K562 (cell line): ENCODE measurements at regions not wholly inside any gene's neighbourhood (a gene's known extent, or its start where the extent isn't known, plus 50 kb on each side); places are given as distances from the start of the nearest gene placed in this dataset.

Experiments
- ATAC-seq: fragments of 200-7000 bp; cut with Tn5 transposase; 3 replicates; pipeline ENCODE4 v1.9.1; 2020; ENCODE audit warnings: moderate library complexity
- BruUV-seq: library from RNA; stranded (reverse); fragments of 400-500 nt; replicated peaks from 2 replicates; lab custom pipeline; 2021; lab: Mats Ljungman, UMichigan
- CTCF ChIA-PET: fragments of 300-600 bp; formaldehyde crosslinking; extraction: SDS; loops from one replicate; lab custom pipeline; 2021; ENCODE audit warnings: low intra/inter-chr PET ratio; lab: Yijun Ruan, JAX
- POLR2A ChIA-PET: fragments of 300-600, 350-650 bp; sonication (Branson Sonifier 250); formaldehyde crosslinking; extraction: SDS; loops from one replicate; lab custom pipeline; 2021; ENCODE audit warnings: antibody characterized with exemption, inconsistent platforms; lab: Yijun Ruan, JAX
- DNase-seq, 4 experiments: peaks; one replicate each; pipeline versions ENCODE4 v3.0.0 to v3.0.0-alpha.2; 2011 to 2018; ENCODE audit warnings: low spot score in 3 of 4, mixed read lengths in 3 of 4; ENCODE audit errors: extremely low read depth in 1 of 4
- FAIRE-seq: peaks from 2 replicates; lab custom pipeline; 2011; peaks lifted over from hg19 to GRCh38; lab: Jason Lieb, UNC
- H2AFZ ChIP-seq: 2 replicates; pipeline ENCODE4 v1.6.0; 2011; ENCODE audit warnings: low read depth, low read length, control low read depth, inconsistent platforms
- H3K27ac ChIP-seq: fragments of 200-600 bp; 3 replicates; pipeline ENCODE4 v1.8.0; 2011; ENCODE audit warnings: low read depth, mild to moderate bottlenecking, control low read depth, inconsistent platforms, low read length, moderate library complexity, mixed read lengths; ENCODE audit errors: extremely low read depth
- H3K27me3 ChIP-seq, 2 experiments: fragments of 300-600 bp in 1 of 2; 2 replicates in 1 of 2; 3 replicates in 1 of 2; pipeline versions ENCODE4 v1.6.0 to v1.8.0; 2011; ENCODE audit warnings: inconsistent platforms in 2 of 2, low read length in 2 of 2, mild to moderate bottlenecking in 1 of 2, mixed read lengths in 1 of 2, moderate library complexity in 1 of 2; ENCODE audit not compliant: control insufficient read depth in 2 of 2, insufficient read depth in 2 of 2
- H3K36me3 ChIP-seq: fragments of 300-600 bp; 3 replicates; pipeline ENCODE4 v1.8.0; 2011; ENCODE audit warnings: mild to moderate bottlenecking, low read length, inconsistent platforms; ENCODE audit not compliant: control insufficient read depth, insufficient read depth
- H3K4me1 ChIP-seq, 2 experiments: fragments of 200-600 bp in 1 of 2; replicated peaks in 1 of 2; 2 replicates in 1 of 2; 3 replicates in 1 of 2; pipeline versions ENCODE4 v1.5.1 to v1.8.0; 2011; ENCODE audit warnings: inconsistent platforms in 2 of 2, low read length in 2 of 2, mild to moderate bottlenecking in 1 of 2, mixed read lengths in 1 of 2, moderate library complexity in 1 of 2; ENCODE audit not compliant: control insufficient read depth in 2 of 2, insufficient read depth in 2 of 2
- H3K4me2 ChIP-seq: 2 replicates; pipeline ENCODE4 v1.6.1; 2011; ENCODE audit warnings: low read length, control low read depth, inconsistent platforms, mixed read lengths; ENCODE audit not compliant: insufficient read depth
- H3K4me3 ChIP-seq: fragments of 200-600 bp; sonication (generic), shearing (Covaris generic); 2 replicates; pipeline ENCODE4 v1.5.1; 2016; ENCODE audit warnings: control low read depth, inconsistent platforms
- H3K79me2 ChIP-seq: fragments of 200-600 bp; 3 replicates; pipeline ENCODE4 v1.8.0; 2011; ENCODE audit warnings: low read length, inconsistent platforms; ENCODE audit not compliant: control insufficient read depth, insufficient read depth
- H3K9ac ChIP-seq, 2 experiments: 2 replicates each; pipeline versions ENCODE4 v1.6.0 to v1.6.1; 2011; ENCODE audit warnings: low read depth in 2 of 2, low read length in 2 of 2, control low read depth in 1 of 2, inconsistent platforms in 1 of 2, mild to moderate bottlenecking in 1 of 2, mixed read lengths in 1 of 2; ENCODE audit not compliant: insufficient read depth in 1 of 2
- H3K9me1 ChIP-seq: one replicate; pipeline ENCODE4 v1.6.0; 2011; ENCODE audit warnings: inconsistent platforms, mild to moderate bottlenecking, low read length, moderate library complexity; ENCODE audit not compliant: control insufficient read depth, insufficient read depth
- H3K9me3 ChIP-seq: replicated peaks from 2 replicates; pipeline ENCODE4 v1.5.1; 2011; ENCODE audit warnings: low read depth, low read length, inconsistent platforms; ENCODE audit not compliant: control insufficient read depth, insufficient read depth
- H4K20me1 ChIP-seq: replicated peaks from 2 replicates; pipeline ENCODE4 v1.6.1; 2011; ENCODE audit warnings: low read length, inconsistent platforms, mixed read lengths; ENCODE audit not compliant: control insufficient read depth, insufficient read depth
- CBX1 ChIP-seq: sonication (generic); IDR thresholded peaks from 2 replicates; pipeline ENCODE4 v1.6.1; 2016; ENCODE audit warnings: antibody characterized with exemption, low read depth, mild to moderate bottlenecking
- GABPB1 ChIP-seq: sonication (generic); formaldehyde crosslinking; IDR thresholded peaks from 2 replicates; pipeline ENCODE4 v1.8.0; 2022; ENCODE audit warnings: mild to moderate bottlenecking, missing genetic modification reagents
- WGBS: fragments of 100-300 bp; shearing (Covaris generic); methylation state at CpG from one replicate; pipeline ENCODE4 v1.1.6; 2016; ENCODE audit warnings: low coverage, mixed read lengths; ENCODE audit not compliant: insufficient coverage; ENCODE audit errors: missing lambda C conversion rate; 5-methylcytosine and 5-hydroxymethylcytosine counted together
- in situ Hi-C: fragments of 300-500 bp; cut with MboI; formaldehyde crosslinking; loops from 4 replicates; pipeline ENCODE4 v1.15.0; 2018; ENCODE audit warnings: inconsistent platforms, mixed read lengths
- intact Hi-C: fragments of 100-400 bp; cut with micrococcal nuclease; formaldehyde crosslinking; loops from 2 replicates; pipeline ENCODE4 v1.14.2; 2022

GRCh38 chr3:145963111-145963510 lies 197.9 kb downstream of the PLOD2 start:
- Histone ChIP-seq H3K9me3 (no peaks in the 10 kb centered on the region), H3K9ac (no peak overlapping the region), H3K36me3 (no peaks in the 10 kb centered on the region), H3K4me1 (no peaks in the 10 kb centered on the region), H4K20me1 (no peaks in the 10 kb centered on the region), H3K79me2 (no peaks in the 10 kb centered on the region)
- FAIRE-seq (no peak), DNase-seq (no peak)
- in situ Hi-C loops, result no loop called here
- WGBS, result 0% methylated on average over 2 of the region's 2 CpGs
- POLR2A ChIA-PET, result no interaction called here
- CTCF ChIA-PET, result no interaction called here
- TF ChIP-seq GABPB1 (CRISPR knock-in tag), result no peak
- TF ChIP-seq, all 486 proteins: peak for 0
- H3K4me2 ChIP-seq, result no peak overlapping the region
- no peak overlapping the region for H3K27ac ChIP-seq
- BruUV-seq, result no TSS peak
- no peak for ATAC-seq
- H2AFZ ChIP-seq, result no peak overlapping the region
- no peaks in the 10 kb centered on the region for H3K27me3 ChIP-seq
- intact Hi-C loops, result no loop called here
- no peak overlapping the region for H3K4me3 ChIP-seq
- no peaks in the 10 kb centered on the region for H3K9me1 ChIP-seq

DNA sequence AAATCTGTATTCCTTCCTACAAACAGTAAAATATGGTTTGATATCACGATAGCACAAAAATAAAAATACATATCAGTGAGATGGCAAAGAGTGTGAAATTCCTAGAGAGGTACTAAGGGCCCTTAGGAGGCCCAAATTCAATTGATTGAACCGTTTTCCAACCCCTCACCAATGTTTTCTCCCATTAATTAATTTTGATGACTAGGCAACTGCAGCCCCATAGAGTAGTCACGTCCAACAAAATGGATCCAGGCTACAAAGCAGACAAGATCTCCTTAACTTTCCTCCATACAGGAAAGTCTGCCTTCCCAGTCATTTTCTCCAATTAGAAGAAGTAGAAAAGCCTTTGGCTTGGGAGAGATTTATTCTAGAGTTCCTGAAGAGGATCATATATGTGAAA lies 193.9 kb downstream of the PLOD2 start:
- ATAC-seq (no peak), DNase-seq (no peak), FAIRE-seq (no peak)
- Histone ChIP-seq H2AFZ (no peak overlapping the region), H3K79me2 (no peaks in the 10 kb centered on the region), H3K36me3 (no peaks in the 10 kb centered on the region), H4K20me1 (no peaks in the 10 kb centered on the region), H3K4me1 (no peaks in the 10 kb centered on the region), H3K9ac (no peak overlapping the region), H3K27me3 (no peaks in the 10 kb centered on the region), H3K27ac (no peak overlapping the region), H3K4me2 (no peak overlapping the region), H3K4me3 (no peak overlapping the region), H3K9me3 (no peaks in the 10 kb centered on the region; the same call in 1 of the 2 replicates), H3K9me1 (no peaks in the 10 kb centered on the region)
- intact Hi-C loops (no loop called here), in situ Hi-C loops (no loop called here)
- no TSS peak for BruUV-seq
- CTCF ChIA-PET, result no interaction called here
- 0% methylated on average over 3 of the region's 3 CpGs for WGBS
- TF ChIP-seq CBX1, result no peak
- POLR2A ChIA-PET, result no interaction called here
